ENCODE measurements at regions not wholly inside any gene's neighbourhood (a gene's known extent, or its start where the extent isn't known, plus 50 kb on each side); places are given as distances from the start of the nearest gene placed in this dataset.

DNA sequence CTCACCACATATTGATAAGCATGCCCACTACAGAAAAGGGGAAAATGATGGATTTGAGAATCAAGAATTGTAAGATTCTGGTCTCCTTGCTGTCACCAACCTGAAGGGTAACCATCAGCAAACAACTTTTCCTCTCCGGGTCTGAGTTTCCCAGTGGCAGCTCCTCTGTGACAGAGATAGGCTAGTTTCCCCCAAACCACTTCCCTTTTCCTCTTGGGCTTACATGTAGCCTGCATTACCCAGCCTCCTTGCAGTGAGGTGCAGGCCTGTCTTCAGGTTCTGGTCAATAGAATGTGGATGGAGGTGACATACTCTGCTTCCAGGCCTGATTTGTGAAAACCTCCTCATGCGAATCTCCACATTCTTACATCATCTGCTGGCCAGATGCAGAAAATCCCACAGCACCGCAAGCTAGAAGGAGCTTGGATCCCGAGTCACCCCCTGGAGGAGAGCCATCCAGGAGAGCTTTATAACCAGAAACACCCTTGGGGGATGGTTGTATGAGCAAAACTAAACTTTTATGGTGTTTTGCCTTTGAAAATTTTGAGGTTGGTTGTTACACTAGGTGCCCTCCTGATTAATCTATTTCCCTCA lies 206.1 kb downstream of the RGS3 start:
- H3K27me3 ChIP-seq (ENCODE audit: control insufficient read depth, insufficient read depth, low read length), result no peaks in the 10 kb centered on the region
- DNase-seq (ENCODE audit: low read depth), result peak; percentile 26
- TF ChIP-seq, protein P1, sequence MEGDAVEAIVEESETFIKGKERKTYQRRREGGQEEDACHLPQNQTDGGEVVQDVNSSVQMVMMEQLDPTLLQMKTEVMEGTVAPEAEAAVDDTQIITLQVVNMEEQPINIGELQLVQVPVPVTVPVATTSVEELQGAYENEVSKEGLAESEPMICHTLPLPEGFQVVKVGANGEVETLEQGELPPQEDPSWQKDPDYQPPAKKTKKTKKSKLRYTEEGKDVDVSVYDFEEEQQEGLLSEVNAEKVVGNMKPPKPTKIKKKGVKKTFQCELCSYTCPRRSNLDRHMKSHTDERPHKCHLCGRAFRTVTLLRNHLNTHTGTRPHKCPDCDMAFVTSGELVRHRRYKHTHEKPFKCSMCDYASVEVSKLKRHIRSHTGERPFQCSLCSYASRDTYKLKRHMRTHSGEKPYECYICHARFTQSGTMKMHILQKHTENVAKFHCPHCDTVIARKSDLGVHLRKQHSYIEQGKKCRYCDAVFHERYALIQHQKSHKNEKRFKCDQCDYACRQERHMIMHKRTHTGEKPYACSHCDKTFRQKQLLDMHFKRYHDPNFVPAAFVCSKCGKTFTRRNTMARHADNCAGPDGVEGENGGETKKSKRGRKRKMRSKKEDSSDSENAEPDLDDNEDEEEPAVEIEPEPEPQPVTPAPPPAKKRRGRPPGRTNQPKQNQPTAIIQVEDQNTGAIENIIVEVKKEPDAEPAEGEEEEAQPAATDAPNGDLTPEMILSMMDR (IDR thresholded peaks at IDR 0.05; ENCODE audit: insufficient read depth, low read length, poor library complexity, severe bottlenecking), result no peak
- H3K4me3 ChIP-seq (ENCODE audit: low read depth, low read length), result no peak overlapping the region
- no peaks in the 10 kb centered on the region for H3K36me3 ChIP-seq (ENCODE audit: control insufficient read depth, insufficient read depth, low read length)

DNA sequence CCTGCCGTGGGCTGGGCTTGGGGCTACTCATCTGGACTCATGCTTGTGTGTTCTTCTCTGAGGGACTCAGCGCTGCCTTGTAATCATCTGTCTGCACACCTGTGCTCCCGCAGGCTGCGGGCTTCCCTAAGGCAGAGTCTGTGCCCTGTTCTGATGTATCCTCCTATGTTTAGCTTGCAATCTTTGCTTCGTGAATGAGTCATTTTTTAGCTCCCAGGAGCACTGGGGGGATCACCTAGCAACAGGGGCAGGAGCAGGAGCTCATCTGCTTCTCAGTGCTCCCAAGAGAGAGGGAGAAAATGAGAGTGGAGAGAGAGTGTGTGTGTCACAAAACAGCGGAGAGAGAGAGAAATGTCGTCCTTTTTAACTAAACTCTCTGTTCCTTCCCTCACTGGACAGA lies 202.4 kb upstream of the ZNF618 start:
- TF ChIP-seq, protein P1 (IDR thresholded peaks at IDR 0.05; ENCODE audit: insufficient read depth, low read length, poor library complexity, severe bottlenecking), result no peak
- H3K27me3 ChIP-seq (ENCODE audit: control insufficient read depth, insufficient read depth, low read length), result no peaks in the 10 kb centered on the region
- no peak for DNase-seq (ENCODE audit: low read depth)
- H3K36me3 ChIP-seq (ENCODE audit: control insufficient read depth, insufficient read depth, low read length), result no peaks in the 10 kb centered on the region
- H3K4me3 ChIP-seq (ENCODE audit: low read depth, low read length), result no peak overlapping the region

DNA sequence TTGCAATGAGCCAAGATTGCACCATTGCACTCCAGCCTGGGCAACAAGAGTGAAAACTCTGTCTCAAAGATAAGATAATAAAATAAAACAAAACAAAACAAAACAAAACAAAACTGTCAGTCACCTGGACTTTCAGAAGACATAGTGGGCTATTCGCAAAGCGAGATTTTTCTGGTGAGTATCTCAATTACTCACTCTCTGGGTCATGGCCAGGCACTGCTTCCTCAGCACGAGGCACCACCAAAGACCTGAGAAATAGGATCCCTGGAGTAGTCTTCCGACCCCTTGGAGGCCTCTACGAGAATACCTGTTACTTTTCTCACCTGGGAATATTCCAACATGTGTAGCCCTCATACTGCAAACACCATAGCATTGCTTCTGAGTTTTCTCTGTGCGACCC lies 201.7 kb upstream of the ZNF618 start:
- no peak for DNase-seq (ENCODE audit: low read depth)
- TF ChIP-seq, protein P1 (IDR thresholded peaks at IDR 0.05; ENCODE audit: insufficient read depth, low read length, poor library complexity, severe bottlenecking), result no peak

DNA sequence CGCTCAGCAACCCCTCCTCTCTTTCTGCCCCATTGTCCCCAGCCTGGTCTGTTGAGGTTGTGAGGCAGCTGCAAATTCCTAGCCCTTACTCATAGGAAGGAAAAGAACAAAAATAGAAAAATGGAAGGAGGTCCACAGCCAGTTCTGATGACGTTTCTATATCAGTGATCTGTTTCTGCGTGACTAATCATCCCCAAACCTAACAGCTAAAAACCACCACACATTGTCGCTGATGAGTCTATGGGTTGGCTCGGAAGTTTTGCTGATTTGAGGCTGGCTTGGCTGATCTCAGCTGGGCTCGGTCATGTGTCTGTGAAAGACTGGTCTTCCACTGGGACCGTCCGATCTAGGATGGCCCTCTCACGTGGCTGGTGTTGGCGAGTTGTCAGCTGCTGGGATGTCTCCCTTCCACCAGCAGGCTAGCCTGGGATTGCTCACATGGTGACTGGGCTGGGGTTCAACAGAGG lies 200.6 kb upstream of the ZNF618 start:
- Histone ChIP-seq H3K36me3 (ENCODE audit: control insufficient read depth, insufficient read depth, low read length) (no peaks in the 10 kb centered on the region), H3K27me3 (ENCODE audit: control insufficient read depth, insufficient read depth, low read length) (no peaks in the 10 kb centered on the region), H3K4me3 (ENCODE audit: low read depth, low read length) (no peak overlapping the region)
- DNase-seq (ENCODE audit: low read depth), result peak; percentile 73
- TF ChIP-seq, protein P1 (IDR thresholded peaks at IDR 0.05; ENCODE audit: insufficient read depth, low read length, poor library complexity, severe bottlenecking), result no peak

More for the DNA sequence above, 201.7 kb upstream of the ZNF618 start:
- Histone ChIP-seq H3K4me3 (ENCODE audit: low read depth, low read length) (no peak overlapping the region), H3K36me3 (ENCODE audit: control insufficient read depth, insufficient read depth, low read length) (no peaks in the 10 kb centered on the region), H3K27me3 (ENCODE audit: control insufficient read depth, insufficient read depth, low read length) (no peaks in the 10 kb centered on the region)

DNA sequence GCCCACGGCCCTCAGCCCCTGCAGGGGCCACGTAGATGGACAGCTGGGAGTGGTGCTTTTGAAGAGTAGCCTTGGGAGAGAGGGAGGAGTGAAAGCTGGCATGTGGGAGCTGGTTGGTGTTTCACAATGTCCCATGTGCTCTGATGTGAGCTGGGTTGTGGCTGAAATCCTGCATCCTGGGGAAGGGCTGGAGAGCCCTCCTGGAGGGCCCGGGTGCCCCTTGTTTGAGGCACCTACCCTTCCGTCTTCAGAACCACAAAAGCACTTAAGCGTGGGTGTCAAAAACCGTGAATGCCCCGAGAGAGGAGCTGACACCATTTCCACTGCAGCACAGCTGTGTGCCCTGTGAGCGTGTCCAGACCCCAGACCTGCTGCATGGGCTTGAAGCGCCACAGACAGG lies 199.1 kb upstream of the ZNF618 start:
- no peaks in the 10 kb centered on the region for H3K36me3 ChIP-seq (ENCODE audit: control insufficient read depth, insufficient read depth, low read length)
- DNase-seq (ENCODE audit: low read depth), result no peak
- TF ChIP-seq, protein P1 (IDR thresholded peaks at IDR 0.05; ENCODE audit: insufficient read depth, low read length, poor library complexity, severe bottlenecking), result no peak
- H3K27me3 ChIP-seq (ENCODE audit: control insufficient read depth, insufficient read depth, low read length), result no peaks in the 10 kb centered on the region
- no peak overlapping the region for H3K4me3 ChIP-seq (ENCODE audit: low read depth, low read length)

- Histone ChIP-seq H3K27me3 (ENCODE audit: control insufficient read depth, insufficient read depth, low read length) (no peaks in the 10 kb centered on the region), H3K36me3 (ENCODE audit: control insufficient read depth, insufficient read depth, low read length) (no peaks in the 10 kb centered on the region), H3K4me3 (ENCODE audit: low read depth, low read length) (no peak overlapping the region)
- TF ChIP-seq, protein P1 (IDR thresholded peaks at IDR 0.05; ENCODE audit: insufficient read depth, low read length, poor library complexity, severe bottlenecking), result no peak
- no peak for DNase-seq (ENCODE audit: low read depth)
Observed at GRCh38 chr9:113677569-113677968, 198.5 kb upstream of the ZNF618 start.
